Body of pancreas (tissue), 4 donors: ENCODE measurements at regions not wholly inside any gene's neighbourhood (a gene's known extent, or its start where the extent isn't known, plus 50 kb on each side); places are given as distances from the start of the nearest gene placed in this dataset.

Experiments used
- ATAC-seq: fragments of 150-250 bp; one replicate; pipeline ENCODE4 v1.9.1; 2016
- DNase-seq, 4 donors: peaks; one replicate each; pipeline ENCODE4 v3.0.0-alpha.2; 2019
- H3K27ac ChIP-seq, 4 donors: fragments of 200-600 bp; sonication (generic); 1 replicate in 3 of 4; 2 replicates in 1 of 4; pipeline versions ENCODE4 v1.5.1 to v1.6.1; 2016 to 2019; ENCODE audit warnings: mild to moderate bottlenecking in 1 of 4, mixed read lengths in 1 of 4, moderate library complexity in 1 of 4
- H3K27me3 ChIP-seq, 2 donors: fragments of 200-600 bp; sonication (generic); one replicate each; pipeline ENCODE4 v1.6.0; 2016; ENCODE audit warnings: mild to moderate bottlenecking in 1 of 2
- H3K36me3 ChIP-seq, 2 donors: fragments of 200-600 bp; sonication (generic); replicated peaks in 1 of 2; 2 replicates each; pipeline ENCODE4 v1.5.1; 2016; ENCODE audit warnings: low read depth in 2 of 2; ENCODE audit not compliant: insufficient read depth in 1 of 2
- H3K4me1 ChIP-seq: fragments of 200-600 bp; sonication (generic); one replicate; pipeline ENCODE4 v1.6.0; 2016
- H3K4me3 ChIP-seq, 2 donors: fragments of 200-600 bp; sonication (generic); 1 replicate in 1 of 2; 2 replicates in 1 of 2; pipeline ENCODE4 v1.5.1; 2016 to 2019
- H3K9me3 ChIP-seq, 3 donors: fragments of 200-600 bp; sonication (generic); 1 replicate in 2 of 3; 2 replicates in 1 of 3; pipeline ENCODE4 v1.5.1; 2016
- CTCF ChIP-seq, 7 experiments: fragments of 450-650 bp in 4 of 7; fragments of 200-600 bp in 3 of 7; sonication (generic) in 3 of 7; IDR thresholded peaks; one replicate each; pipeline ENCODE4 v1.5.1; 2016 to 2019; ENCODE audit warnings: antibody characterized with exemption in 7 of 7
- POLR2A ChIP-seq, 3 donors: fragments of 450-650 bp; IDR thresholded peaks; one replicate each; pipeline ENCODE4 v1.6.1; 2016; ENCODE audit warnings: antibody characterized with exemption in 3 of 3, mild to moderate bottlenecking in 2 of 3
- WGBS, 2 donors: methylation state at CpG; one replicate each; pipeline ENCODE4 v1.1.5; 2017; 5-methylcytosine and 5-hydroxymethylcytosine counted together
- intact Hi-C: fragments of 100-400 bp; cut with DNase I; formaldehyde crosslinking; loops from one replicate; pipeline ENCODE4 v1.15.1; 2023

DNA sequence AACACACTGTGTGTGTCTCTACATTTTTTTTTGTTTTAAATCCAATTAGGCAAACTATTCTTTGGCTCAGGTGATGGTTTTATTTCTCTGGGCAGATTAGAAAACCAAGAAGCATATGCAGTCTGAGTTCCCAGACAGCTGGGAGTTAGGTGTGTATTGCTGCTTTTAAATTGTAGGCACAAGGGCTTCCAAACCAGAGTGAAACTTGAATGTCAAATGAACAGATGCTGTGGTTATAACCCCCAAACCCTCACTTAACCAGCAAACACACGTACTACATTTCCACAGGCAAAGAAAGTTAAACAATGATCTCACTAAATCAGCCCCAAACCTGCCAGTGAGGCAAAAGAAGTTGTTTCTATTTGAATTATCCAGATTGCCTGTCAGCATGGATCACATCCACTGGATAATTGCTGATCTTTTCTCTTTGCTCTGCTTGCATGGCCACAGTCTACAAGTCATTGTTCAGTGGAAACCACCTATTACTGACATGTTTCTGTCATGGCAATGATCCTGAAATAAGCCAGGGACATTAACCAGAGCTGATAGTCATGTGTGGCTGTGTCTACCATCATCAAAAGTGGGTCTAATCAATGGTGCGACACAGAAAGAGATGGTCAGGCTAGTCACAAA lies 576.5 kb upstream of the PLXNA2 start:
- TF ChIP-seq POLR2A (IDR thresholded peaks at IDR 0.05) (no peak), CTCF (IDR thresholded peaks at IDR 0.05) (no peak)
- Histone ChIP-seq H3K4me1 (no peaks in the 10 kb centered on the region), H3K27ac (no peak overlapping the region), H3K27me3 (no peaks in the 10 kb centered on the region), H3K4me3 (no peak overlapping the region), H3K9me3 (no peaks in the 10 kb centered on the region), H3K36me3 (no peaks in the 10 kb centered on the region)
- WGBS, 2 donors: 43 to 47% methylated on average over 2 of the region's 2 CpGs
- intact Hi-C loops: no loop called here
- ATAC-seq (no peak), DNase-seq (no peak)

- no peaks in the 10 kb centered on the region for H3K36me3 ChIP-seq
- intact Hi-C loops: no loop called here
- TF ChIP-seq CTCF (IDR thresholded peaks at IDR 0.05) (no peak), POLR2A (IDR thresholded peaks at IDR 0.05) (no peak)
- H3K27ac ChIP-seq: no peak overlapping the region
- whole genome bisulfite sequencing, 2 donors: 81 to 91% methylated on average over 7 of the region's 7 CpGs
- no peaks in the 10 kb centered on the region for H3K4me1 ChIP-seq
- H3K27me3 ChIP-seq: no peaks in the 10 kb centered on the region
- H3K4me3 ChIP-seq: no peak overlapping the region
- H3K9me3 ChIP-seq: no peaks in the 10 kb centered on the region
- DNase-seq: no peak
- no peak for ATAC-seq
These were observed 577.8 kb upstream of the PLXNA2 start for GRCh38 chr1:208821939-208822338.

DNA sequence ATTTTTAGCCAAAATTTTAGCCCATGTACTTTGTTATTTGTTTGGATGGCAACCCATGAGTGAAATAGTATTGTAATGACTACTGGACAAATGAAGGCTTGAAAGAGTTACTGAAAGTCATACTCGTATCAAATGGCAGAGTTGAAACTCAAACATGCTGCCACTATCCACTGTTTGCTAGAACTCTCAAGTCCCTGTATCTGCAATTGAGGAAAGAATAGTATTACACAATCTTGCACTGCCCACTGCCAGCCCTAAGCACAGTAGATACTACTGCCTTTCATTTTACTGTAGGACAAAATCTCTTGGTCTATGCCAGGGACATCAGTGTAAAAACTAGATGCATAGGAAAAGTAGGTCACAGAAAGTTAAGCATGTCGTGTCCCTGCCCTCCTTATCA lies 581.1 kb upstream of the PLXNA2 start:
- DNase-seq (no peak), ATAC-seq (no peak)
- Histone ChIP-seq H3K27me3 (no peaks in the 10 kb centered on the region), H3K4me3 (no peak overlapping the region), H3K9me3 (no peaks in the 10 kb centered on the region), H3K4me1 (no peaks in the 10 kb centered on the region), H3K36me3 (no peaks in the 10 kb centered on the region), H3K27ac (no peak overlapping the region)
- WGBS, 2 donors: 34 to 41% methylated on average over 2 of the region's 2 CpGs
- intact Hi-C loops: no loop called here
- TF ChIP-seq CTCF (IDR thresholded peaks at IDR 0.05) (no peak), POLR2A (IDR thresholded peaks at IDR 0.05) (no peak)

DNA sequence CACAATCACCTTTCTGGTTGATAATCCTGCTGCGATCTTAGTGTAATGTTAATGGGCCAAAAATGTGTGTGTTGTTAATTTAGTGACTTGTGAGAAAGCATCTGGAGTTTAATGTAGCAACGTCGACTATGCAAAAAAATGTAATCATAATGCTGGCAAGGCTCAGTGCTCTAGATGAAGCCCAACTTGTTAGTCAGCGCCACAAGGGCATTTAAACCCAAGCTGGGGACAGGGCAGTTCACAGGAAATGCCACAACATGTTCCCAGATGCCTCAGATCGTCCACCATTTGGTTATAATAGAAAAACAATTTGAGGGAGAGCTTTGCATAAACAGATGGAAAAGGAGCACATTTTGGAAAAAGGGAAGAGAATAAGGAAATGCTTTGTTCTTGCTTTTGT lies 585.4 kb upstream of the PLXNA2 start:
- Histone ChIP-seq H3K4me3 (no peak overlapping the region), H3K27ac (no peak overlapping the region), H3K4me1 (no peaks in the 10 kb centered on the region), H3K27me3 (no peaks in the 10 kb centered on the region), H3K9me3 (no peaks in the 10 kb centered on the region), H3K36me3 (no peaks in the 10 kb centered on the region)
- intact Hi-C loops: no loop called here
- ATAC-seq (no peak), DNase-seq (no peak)
- WGBS, 2 donors: 55 to 59% methylated on average over 5 of the region's 5 CpGs
- TF ChIP-seq POLR2A (IDR thresholded peaks at IDR 0.05) (no peak), CTCF (IDR thresholded peaks at IDR 0.05) (no peak)

DNA sequence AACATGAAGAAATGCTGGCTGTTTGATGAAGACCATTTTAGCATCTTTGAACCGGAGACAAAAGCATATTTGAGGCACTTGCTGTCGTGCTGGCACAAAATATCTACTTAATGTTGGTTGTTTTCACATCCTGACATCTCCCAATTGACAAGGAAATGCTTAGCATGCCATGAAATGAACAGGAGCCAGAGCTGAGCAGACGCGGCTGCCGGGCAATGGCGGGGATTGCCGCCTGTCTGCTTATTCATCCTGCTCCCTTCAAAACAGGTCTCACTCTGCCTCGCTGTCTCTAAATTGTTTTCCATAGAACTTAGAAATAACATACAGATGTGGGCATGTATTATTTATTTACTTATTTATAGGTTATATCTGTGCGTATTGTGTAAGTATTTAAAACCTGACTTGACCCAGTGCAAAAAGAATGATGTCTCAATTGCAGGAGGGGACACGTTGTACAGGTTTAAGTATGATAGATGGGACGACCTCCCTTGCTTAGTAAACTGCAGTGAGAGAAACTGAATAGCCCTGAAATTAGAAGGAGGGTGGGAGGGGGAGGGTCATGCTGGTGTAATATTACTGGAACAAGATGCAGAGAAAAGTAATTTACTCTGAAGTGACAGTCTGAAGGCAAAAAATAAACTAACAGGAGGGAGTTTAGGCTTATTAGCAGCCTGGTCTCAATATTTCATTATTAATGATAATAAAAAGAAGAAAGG lies 590.4 kb upstream of the PLXNA2 start:
- Histone ChIP-seq H3K36me3 (no peaks in the 10 kb centered on the region), H3K4me1 (no peaks in the 10 kb centered on the region), H3K27ac (no peak overlapping the region), H3K27me3 (no peaks in the 10 kb centered on the region), H3K9me3 (no peaks in the 10 kb centered on the region), H3K4me3 (no peak overlapping the region)
- TF ChIP-seq CTCF (IDR thresholded peaks at IDR 0.05) (no peak), POLR2A (IDR thresholded peaks at IDR 0.05) (no peak)
- intact Hi-C loops: no loop called here
- ATAC-seq (no peak), DNase-seq (no peak)
- WGBS, 2 donors: 54 to 60% methylated on average over 11 of the region's 11 CpGs
